AG09309 (cell line): ENCODE measurements at regions not wholly inside any gene's neighbourhood (a gene's known extent, or its start where the extent isn't known, plus 50 kb on each side); places are given as distances from the start of the nearest gene placed in this dataset.

Source experiments
- DNase-seq: peaks from one replicate; pipeline ENCODE4 v3.0.0-alpha.2; 2010; ENCODE audit warnings: low read depth
- H3K4me3 ChIP-seq: 2 replicates; pipeline ENCODE4 v1.5.1; 2011; ENCODE audit warnings: mild to moderate bottlenecking, low read depth, low read length, moderate library complexity; ENCODE audit not compliant: control insufficient read depth
- TF ChIP-seq, protein P1 (sequence below): IDR thresholded peaks from 2 replicates; pipeline ENCODE4 v1.5.1; 2011; ENCODE audit warnings: mild to moderate bottlenecking, low read depth, low read length, inconsistent platforms; ENCODE audit not compliant: insufficient read depth, control insufficient read depth; ENCODE audit errors: missing control alignments

DNA sequence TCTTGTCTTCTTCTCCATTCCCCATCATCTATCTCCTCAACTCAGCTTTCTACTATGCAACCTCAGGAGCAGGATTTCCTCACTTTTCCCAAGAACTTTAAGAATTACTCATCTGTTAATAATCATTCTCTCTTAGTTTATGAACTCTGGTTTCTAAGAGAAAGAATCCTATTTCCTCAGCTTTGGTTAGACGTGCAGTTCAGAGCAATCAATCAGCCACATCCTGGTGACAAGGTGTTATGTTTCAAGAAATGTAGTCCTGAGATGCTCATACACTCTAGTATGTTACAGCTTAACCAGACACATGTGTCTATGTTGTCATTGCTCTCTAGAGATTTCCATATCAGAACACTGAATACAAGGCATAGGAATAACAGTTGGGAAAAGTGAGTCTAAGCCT is 277.9 kb downstream of the MBD2 start:
- TF ChIP-seq, protein P1, sequence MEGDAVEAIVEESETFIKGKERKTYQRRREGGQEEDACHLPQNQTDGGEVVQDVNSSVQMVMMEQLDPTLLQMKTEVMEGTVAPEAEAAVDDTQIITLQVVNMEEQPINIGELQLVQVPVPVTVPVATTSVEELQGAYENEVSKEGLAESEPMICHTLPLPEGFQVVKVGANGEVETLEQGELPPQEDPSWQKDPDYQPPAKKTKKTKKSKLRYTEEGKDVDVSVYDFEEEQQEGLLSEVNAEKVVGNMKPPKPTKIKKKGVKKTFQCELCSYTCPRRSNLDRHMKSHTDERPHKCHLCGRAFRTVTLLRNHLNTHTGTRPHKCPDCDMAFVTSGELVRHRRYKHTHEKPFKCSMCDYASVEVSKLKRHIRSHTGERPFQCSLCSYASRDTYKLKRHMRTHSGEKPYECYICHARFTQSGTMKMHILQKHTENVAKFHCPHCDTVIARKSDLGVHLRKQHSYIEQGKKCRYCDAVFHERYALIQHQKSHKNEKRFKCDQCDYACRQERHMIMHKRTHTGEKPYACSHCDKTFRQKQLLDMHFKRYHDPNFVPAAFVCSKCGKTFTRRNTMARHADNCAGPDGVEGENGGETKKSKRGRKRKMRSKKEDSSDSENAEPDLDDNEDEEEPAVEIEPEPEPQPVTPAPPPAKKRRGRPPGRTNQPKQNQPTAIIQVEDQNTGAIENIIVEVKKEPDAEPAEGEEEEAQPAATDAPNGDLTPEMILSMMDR, result no peak
- no peak for DNase-seq
- no peak overlapping the region for H3K4me3 ChIP-seq

DNA sequence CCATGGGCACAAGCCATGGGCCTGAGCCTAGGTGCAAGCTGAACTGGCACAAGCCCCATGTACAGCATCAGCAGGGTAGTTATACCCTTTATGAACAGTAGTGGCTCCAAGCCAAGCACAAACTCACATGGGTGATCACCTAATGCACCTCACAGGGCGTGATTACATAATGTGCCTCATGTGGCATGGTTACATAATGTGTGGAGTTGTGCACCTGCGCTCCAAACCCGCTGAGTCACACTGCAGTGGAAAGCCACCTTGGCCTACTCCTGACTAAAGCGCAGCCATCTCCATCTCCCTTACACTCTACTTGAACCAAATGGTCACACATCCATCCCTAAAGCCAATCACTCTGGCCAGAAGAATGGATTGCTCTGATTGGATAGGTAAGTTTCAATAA is 279.7 kb downstream of the MBD2 start:
- no peak for DNase-seq
- TF ChIP-seq, protein P1, result no peak
- no peak overlapping the region for H3K4me3 ChIP-seq

DNA sequence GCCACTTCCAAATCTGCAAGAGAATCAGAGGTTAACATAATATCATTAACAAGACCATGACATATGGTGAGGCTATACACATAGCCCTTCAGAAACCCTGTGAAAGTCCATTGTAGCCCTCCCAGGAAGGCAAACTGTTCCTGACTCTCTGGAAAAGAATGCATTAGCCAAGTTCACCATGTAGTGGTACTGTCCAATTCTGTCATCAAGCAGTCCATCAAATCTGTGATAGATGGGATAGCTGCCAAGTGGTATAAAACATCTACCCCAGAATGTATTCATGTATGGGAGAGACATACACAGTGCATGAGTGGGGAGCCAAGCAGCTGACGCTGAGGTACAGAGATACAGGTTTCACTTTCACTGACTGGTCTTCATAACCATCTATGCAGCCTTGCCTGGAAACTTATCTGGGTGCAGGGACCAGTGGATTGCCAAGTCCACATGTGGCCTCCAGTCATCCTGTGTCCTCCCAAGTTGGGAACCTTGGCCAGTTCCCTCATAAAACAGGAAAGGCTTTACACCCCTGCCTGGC is 281.1 kb downstream of the MBD2 start:
- TF ChIP-seq, protein P1, result no peak
- no peak for DNase-seq

DNA sequence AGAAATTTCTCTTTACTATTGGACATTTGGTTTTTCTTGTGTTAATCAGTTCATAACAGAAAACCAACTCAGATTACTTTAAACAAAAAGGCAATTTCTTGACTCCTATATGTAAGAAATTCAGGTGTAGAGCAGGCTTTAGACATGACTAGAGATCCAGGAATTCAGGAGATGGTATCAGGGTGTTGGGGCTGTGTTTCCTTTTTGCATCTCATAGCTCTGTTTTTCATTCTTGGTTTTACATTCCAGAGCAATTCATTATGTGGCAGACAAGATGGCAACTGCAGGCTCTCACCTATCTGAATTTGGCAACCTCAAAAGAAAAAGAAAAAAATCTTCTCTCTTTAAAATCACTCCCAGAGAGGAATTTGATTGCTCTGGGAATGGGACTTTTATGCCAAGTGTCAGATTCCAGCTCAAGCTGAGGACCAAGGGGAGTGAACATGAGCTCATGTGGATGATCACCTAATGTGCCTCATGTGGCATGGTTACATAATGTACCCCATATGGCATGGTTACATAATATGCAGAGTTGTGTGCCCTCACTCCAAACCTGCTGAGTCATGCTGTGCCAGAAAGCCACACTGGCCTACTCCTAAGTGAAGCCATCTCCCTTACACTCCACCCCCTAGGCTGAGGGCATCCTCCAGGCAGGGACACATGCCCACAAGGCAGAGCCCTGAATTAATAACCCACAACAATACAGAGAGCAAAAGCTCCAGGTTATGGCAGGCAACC is 282.7 kb downstream of the MBD2 start:
- TF ChIP-seq, protein P1, result no peak
- H3K4me3 ChIP-seq, result no peak overlapping the region
- no peak for DNase-seq

More for the DNA sequence above, 281.1 kb downstream of the MBD2 start:
- H3K4me3 ChIP-seq, result no peak overlapping the region

DNA sequence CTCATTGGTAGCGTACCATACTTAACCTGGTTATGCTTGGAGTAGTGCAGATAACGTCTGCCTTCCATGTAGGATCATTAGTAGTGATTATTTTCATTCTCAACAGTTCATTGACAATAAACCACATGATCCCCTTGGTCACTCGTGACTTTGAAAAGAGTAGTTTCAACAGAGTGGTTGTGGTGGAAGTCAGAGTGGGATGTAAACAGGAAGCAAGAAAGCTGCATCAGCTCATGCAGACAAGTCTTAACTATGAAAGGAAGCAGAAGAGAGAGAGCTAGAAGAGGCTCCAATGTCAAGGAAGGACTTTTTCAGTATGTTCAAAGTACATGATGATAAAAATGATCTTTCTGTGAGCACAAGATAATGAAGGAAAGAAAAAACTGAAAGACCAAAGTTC is 287.4 kb downstream of the MBD2 start:
- TF ChIP-seq, protein P1, result no peak
- H3K4me3 ChIP-seq, result no peak overlapping the region
- DNase-seq, result no peak

DNA sequence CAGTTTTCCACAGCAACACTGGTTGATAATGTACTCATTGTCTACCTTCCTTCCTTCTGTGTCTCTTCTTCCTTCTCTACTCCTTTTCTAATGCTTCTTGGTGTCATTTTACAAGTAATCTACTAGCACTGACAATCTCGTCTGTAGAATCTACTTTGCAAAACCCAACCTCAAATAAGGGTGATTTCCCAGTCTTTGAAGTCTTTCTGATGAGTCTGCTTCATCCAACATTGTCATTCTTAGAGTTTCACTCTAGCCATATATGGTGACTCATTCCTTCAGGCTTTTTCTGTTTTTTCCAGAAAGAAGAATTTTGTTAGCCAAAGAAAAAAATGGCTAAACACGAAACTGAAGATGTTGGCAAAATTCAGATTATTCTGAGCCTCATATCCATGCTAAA is 288.7 kb downstream of the MBD2 start:
- DNase-seq, result no peak
- H3K4me3 ChIP-seq, result no peak overlapping the region
- TF ChIP-seq, protein P1, result no peak

DNA sequence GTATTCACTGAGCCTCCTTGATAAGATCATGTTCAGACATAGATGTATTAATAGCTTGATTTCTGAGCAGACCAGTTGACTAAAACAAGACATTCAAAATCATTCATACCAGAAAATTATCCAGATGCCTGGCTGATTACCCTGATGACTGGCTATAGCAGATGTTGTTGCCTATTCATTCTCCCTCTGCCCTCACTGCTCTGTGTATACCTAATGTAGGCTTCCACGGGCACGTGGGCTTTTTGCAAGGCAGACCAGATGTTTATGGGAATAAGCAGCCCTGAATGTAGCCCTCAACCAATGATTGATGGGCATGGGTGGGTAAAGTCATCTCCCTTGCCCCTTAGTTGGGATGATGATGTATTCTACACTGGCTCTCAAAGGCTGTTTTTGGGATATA is 289.1 kb downstream of the MBD2 start:
- no peak for DNase-seq
- TF ChIP-seq, protein P1, result no peak

More for the DNA sequence above, 289.1 kb downstream of the MBD2 start:
- no peak overlapping the region for H3K4me3 ChIP-seq
